GM06990 (cell line): ENCODE measurements at regions not wholly inside any gene's neighbourhood (a gene's known extent, or its start where the extent isn't known, plus 50 kb on each side); places are given as distances from the start of the nearest gene placed in this dataset.

Experiments used
- DNase-seq: peaks from one replicate; pipeline ENCODE4 v3.0.0-alpha.2; 2011; ENCODE audit not compliant: insufficient read length; ENCODE audit errors: extremely low read depth
- H3K27me3 ChIP-seq: replicated peaks from 2 replicates; pipeline ENCODE4 v1.6.0; 2011; ENCODE audit warnings: low read length; ENCODE audit not compliant: control insufficient read depth, insufficient read depth
- H3K36me3 ChIP-seq: 2 replicates; pipeline ENCODE4 v1.5.1; 2011; ENCODE audit warnings: low read length; ENCODE audit not compliant: control insufficient read depth, insufficient read depth
- H3K4me3 ChIP-seq: replicated peaks from 2 replicates; pipeline ENCODE4 v1.5.1; 2011; ENCODE audit warnings: low read depth, mild to moderate bottlenecking, control low read depth, low read length
- TF ChIP-seq, protein P1 (sequence below): IDR thresholded peaks from 2 replicates; pipeline ENCODE4 v1.5.1; 2011; ENCODE audit warnings: low read length, control low read depth, mild to moderate bottlenecking, inconsistent platforms; ENCODE audit not compliant: insufficient read depth, poor library complexity, severe bottlenecking

DNA sequence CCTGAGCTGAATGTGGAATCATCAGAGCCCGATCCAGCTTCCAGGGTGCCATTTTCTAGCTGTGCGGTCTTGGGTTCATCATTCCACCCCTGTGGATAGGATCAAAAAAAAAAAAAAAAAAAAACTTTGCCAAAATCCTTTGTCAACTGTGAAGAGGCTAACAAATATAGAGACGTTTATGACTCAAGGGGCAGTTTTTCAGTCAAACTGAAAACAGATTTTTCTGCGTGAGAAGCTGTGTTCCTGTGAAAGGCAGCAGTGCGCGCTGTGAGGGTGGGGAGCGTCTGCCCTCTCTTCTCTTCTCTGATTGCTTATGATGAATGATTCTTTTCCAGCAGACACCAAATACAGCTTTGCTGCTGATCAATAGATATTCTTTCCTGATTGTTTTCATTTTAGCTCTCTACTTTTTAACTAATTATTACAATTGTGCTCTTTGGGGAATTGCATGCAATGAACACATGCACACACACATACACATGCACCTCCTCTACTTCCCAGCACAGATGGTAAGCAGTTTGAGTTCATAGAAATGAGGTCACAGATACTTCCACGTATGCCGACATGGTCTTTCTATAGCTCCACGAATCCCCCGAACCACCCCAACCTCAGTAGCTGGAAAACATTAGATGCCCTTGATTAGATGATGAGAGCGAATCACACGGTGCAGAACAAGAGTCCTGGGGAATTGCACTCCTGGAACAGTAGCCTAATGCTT is 175.4 kb downstream of the NRP2 start:
- Histone ChIP-seq H3K36me3 (no peaks in the 10 kb centered on the region), H3K4me3 (no peak overlapping the region), H3K27me3 (no peaks in the 10 kb centered on the region; the same call in 1 of the 2 replicates)
- TF ChIP-seq, protein P1, sequence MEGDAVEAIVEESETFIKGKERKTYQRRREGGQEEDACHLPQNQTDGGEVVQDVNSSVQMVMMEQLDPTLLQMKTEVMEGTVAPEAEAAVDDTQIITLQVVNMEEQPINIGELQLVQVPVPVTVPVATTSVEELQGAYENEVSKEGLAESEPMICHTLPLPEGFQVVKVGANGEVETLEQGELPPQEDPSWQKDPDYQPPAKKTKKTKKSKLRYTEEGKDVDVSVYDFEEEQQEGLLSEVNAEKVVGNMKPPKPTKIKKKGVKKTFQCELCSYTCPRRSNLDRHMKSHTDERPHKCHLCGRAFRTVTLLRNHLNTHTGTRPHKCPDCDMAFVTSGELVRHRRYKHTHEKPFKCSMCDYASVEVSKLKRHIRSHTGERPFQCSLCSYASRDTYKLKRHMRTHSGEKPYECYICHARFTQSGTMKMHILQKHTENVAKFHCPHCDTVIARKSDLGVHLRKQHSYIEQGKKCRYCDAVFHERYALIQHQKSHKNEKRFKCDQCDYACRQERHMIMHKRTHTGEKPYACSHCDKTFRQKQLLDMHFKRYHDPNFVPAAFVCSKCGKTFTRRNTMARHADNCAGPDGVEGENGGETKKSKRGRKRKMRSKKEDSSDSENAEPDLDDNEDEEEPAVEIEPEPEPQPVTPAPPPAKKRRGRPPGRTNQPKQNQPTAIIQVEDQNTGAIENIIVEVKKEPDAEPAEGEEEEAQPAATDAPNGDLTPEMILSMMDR = no peak
- no peak for DNase-seq

GRCh38 chr2:205852457-205852856 is 170.2 kb downstream of the NRP2 start:
- no peak overlapping the region for H3K4me3 ChIP-seq
- no peaks in the 10 kb centered on the region for H3K36me3 ChIP-seq
- no peak for DNase-seq
- no peaks in the 10 kb centered on the region for H3K27me3 ChIP-seq
- TF ChIP-seq, protein P1 = no peak

DNA sequence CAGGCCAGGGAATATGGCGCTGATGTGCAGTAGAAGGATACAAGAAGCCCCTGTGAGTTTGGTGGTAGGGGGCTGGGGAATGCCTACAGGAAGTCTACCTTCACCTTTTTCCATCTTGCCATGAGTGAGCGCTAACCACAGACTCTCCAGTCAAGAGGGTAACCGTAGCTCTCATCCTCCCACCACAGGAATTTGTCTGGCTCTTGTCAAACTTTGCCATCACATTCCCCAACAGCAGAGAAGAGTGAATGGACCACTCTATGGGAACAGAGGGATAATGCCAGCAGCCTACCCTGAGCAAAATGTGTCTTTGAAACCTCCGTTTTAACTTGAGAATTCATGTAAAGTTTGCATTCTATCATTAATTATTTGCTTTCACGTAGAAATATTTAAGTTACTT is 168.3 kb downstream of the NRP2 start:
- Histone ChIP-seq H3K4me3 (no peak overlapping the region), H3K27me3 (no peaks in the 10 kb centered on the region), H3K36me3 (no peaks in the 10 kb centered on the region)
- TF ChIP-seq, protein P1 = no peak
- DNase-seq = no peak

GRCh38 chr2:205850132-205850531 is 167.8 kb downstream of the NRP2 start:
- H3K27me3 ChIP-seq = no peaks in the 10 kb centered on the region
- no peaks in the 10 kb centered on the region for H3K36me3 ChIP-seq
- H3K4me3 ChIP-seq = no peak overlapping the region
- TF ChIP-seq, protein P1 = no peak
- DNase-seq = no peak

GRCh38 chr2:205849136-205849535 is 166.8 kb downstream of the NRP2 start:
- no peak overlapping the region for H3K4me3 ChIP-seq
- H3K36me3 ChIP-seq = no peaks in the 10 kb centered on the region
- DNase-seq = no peak
- H3K27me3 ChIP-seq = no peaks in the 10 kb centered on the region
- TF ChIP-seq, protein P1 = no peak

DNA sequence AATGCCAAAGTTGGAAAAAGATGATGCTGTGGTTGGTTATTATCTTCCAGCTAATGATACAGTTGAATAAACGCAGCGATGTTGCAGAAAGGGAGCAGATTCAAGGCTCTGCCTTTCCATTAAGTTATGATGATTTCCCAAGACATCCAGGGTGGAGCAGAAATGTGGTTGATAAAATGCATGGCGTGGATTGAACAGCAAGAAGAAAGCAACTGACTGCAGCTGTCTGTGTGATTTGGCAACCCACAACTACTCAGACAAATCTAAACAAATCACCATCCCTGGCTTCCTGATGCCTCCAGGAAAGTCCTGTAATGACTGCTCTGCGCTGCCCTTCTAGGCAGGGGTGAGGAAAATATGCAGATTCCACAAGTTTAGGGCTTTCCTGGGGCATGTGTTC is 166.3 kb downstream of the NRP2 start:
- no peaks in the 10 kb centered on the region for H3K36me3 ChIP-seq
- TF ChIP-seq, protein P1 = no peak
- H3K4me3 ChIP-seq = no peak overlapping the region
- no peak for DNase-seq
- no peaks in the 10 kb centered on the region for H3K27me3 ChIP-seq
